ENCODE measurements at regions not wholly inside any gene's neighbourhood (a gene's known extent, or its start where the extent isn't known, plus 50 kb on each side); places are given as distances from the start of the nearest gene placed in this dataset.
"Not testable (repeated sequence)": the region's sequence is repeated elsewhere in the genome, so short reads cannot be mapped to it uniquely, and the experiment has no call there.

DNA sequence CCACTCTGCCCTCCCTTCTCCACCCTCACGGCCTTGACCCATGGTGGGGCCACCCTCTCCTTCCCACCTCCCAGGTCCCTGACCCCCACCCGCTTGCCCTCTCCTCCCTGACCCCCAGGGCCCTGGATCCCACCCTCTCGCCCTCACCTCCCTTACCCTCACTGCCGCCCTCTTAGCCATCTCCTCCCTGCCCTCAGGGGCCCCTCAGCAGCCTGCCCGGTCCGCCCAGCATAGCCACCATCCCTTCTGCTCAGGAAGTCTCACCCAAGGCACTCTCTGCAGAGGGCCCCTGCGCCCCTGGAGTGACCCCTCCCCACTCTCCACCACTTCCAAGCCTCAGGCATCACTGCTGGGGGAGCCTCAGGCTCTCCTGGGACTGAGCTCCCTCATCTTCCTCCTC lies 66.3 kb downstream of the MRPL36 start:
- peaks cover 97% of the 10 kb centered on the region for H3K27me3 ChIP-seq (ENCODE audit: insufficient read depth, low read depth)
- TF ChIP-seq, protein P1, sequence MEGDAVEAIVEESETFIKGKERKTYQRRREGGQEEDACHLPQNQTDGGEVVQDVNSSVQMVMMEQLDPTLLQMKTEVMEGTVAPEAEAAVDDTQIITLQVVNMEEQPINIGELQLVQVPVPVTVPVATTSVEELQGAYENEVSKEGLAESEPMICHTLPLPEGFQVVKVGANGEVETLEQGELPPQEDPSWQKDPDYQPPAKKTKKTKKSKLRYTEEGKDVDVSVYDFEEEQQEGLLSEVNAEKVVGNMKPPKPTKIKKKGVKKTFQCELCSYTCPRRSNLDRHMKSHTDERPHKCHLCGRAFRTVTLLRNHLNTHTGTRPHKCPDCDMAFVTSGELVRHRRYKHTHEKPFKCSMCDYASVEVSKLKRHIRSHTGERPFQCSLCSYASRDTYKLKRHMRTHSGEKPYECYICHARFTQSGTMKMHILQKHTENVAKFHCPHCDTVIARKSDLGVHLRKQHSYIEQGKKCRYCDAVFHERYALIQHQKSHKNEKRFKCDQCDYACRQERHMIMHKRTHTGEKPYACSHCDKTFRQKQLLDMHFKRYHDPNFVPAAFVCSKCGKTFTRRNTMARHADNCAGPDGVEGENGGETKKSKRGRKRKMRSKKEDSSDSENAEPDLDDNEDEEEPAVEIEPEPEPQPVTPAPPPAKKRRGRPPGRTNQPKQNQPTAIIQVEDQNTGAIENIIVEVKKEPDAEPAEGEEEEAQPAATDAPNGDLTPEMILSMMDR (conservative IDR thresholded peaks at IDR 0.05): no peak
- no peak for TF ChIP-seq EZH2 (IDR thresholded peaks at IDR 0.05; ENCODE audit: low read depth)

DNA sequence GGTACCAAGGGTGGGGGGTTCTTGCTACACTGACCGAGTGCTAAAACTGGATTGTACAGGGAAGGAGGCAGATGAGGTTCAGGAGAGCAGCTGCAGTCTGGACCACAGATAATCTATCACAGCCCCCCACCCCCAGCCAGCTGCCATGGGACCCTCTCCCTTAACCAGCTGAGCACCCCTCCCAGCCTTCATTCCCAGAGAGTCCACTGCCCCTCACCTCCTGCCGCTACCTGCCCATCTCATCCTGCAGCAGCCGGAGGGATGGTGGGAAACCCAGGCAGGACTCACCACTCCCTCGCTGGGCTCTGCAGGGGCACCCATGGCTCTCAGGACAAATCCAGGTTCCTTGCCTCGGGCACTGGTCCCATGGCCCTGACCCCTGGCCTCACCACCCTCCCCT lies 66.7 kb downstream of the MRPL36 start:
- CTCF ChIA-PET: no interaction called here
- intact Hi-C loops (cut with micrococcal nuclease; ENCODE audit: unreplicated experiment): no loop called here

More for the DNA sequence above, 66.3 kb downstream of the MRPL36 start:
- intact Hi-C loops (cut with micrococcal nuclease; ENCODE audit: unreplicated experiment): no loop called here
- Histone ChIP-seq H2AFZ (no peak overlapping the region), H3K4me3 (no peak overlapping the region), H3K27ac (no peak overlapping the region), H3K79me2 (ENCODE audit: low read depth) (no peaks in the 10 kb centered on the region), H3K4me1 (replicated peaks; ENCODE audit: insufficient read depth) (no peaks in the 10 kb centered on the region), H3K9me2 (ENCODE audit: insufficient read depth) (no peaks in the 10 kb centered on the region), H3K36me3 (ENCODE audit: low read depth) (no peaks in the 10 kb centered on the region), H3K9me3 (ENCODE audit: insufficient read depth, low read depth) (no peaks in the 10 kb centered on the region), H3K4me2 (no peak overlapping the region), H4K20me1 (ENCODE audit: insufficient read depth) (no peaks in the 10 kb centered on the region), H3F3A (ENCODE audit: insufficient read depth, low read depth) (no peaks in the 10 kb centered on the region)
- POLR2A ChIA-PET (ENCODE audit: unreplicated experiment): no interaction called here
- CTCF ChIA-PET: no interaction called here
- DNase-seq: no peak
- BruUV-seq (replicated peaks): no TSS peak

DNA sequence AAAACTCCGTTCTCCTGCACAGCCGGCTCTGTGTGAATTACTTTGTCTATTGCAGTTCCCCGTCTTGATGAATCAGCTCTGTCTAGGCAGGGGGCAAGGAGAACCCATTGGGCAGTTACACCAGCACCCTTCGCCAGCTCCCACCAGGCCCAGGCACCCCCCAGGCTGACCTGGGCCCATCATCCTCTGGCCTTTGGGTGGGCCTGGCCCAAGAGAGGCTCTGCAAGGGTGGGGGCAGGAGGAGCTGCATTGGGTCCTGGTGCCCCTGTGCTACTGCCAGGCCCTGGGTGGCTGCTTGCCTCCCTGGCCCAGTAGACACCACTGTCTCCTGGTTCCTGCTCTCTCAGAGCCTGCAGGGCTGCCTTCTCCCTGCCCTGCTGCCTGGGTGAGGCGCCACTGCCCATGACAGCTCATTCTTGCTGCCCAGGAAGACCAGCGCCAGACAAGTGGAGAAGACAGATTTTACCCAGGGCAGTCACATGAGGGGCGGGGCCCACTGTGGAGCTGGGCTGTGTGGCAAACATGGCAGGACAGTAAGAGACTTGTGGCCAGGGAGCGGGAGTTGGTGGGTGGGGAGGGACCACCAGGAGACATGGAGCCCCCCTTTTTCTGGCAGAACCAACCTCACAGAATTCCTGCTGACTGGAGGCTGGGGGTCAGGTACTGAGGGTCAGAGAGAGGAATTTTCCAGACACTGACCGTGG lies 67.2 kb downstream of the MRPL36 start:
- no TSS peak for BruUV-seq (replicated peaks)

More for the DNA sequence above, 66.7 kb downstream of the MRPL36 start:
- Histone ChIP-seq H3F3A (ENCODE audit: insufficient read depth, low read depth) (no peaks in the 10 kb centered on the region), H4K20me1 (ENCODE audit: insufficient read depth) (no peaks in the 10 kb centered on the region), H2AFZ (no peak overlapping the region), H3K4me1 (replicated peaks; ENCODE audit: insufficient read depth) (no peaks in the 10 kb centered on the region), H3K4me2 (no peak overlapping the region), H3K27ac (no peak overlapping the region), H3K36me3 (ENCODE audit: low read depth) (no peaks in the 10 kb centered on the region), H3K9me3 (ENCODE audit: insufficient read depth, low read depth) (no peaks in the 10 kb centered on the region), H3K79me2 (ENCODE audit: low read depth) (no peaks in the 10 kb centered on the region), H3K9me2 (ENCODE audit: insufficient read depth) (no peaks in the 10 kb centered on the region), H3K27me3 (ENCODE audit: insufficient read depth, low read depth) (peaks cover 97% of the 10 kb centered on the region), H3K4me3 (no peak overlapping the region)
- no TSS peak for BruUV-seq (replicated peaks)
- DNase-seq: peak in 1 of 2 experiments; percentile 0
- TF ChIP-seq, protein P1 (conservative IDR thresholded peaks at IDR 0.05): no peak
- TF ChIP-seq EZH2 (IDR thresholded peaks at IDR 0.05; ENCODE audit: low read depth): no peak
- POLR2A ChIA-PET (ENCODE audit: unreplicated experiment): no interaction called here

DNA sequence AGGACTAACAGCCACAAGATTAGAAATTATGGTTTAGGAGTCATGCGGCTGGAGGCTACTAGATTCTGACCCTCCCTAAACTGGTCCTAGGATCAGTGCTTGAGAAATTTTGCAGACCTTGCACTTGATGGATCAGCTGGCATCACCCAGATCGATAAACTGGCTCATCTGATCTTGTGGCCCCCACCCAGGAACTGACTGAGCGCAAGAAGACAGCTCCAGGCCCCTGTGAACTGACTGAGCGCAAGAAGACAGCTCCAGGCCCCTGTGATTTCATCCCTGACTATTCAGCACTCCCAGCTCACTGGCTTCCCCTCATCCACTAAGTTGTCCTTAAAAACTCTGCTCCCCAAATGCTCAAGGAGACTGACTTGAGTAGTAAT lies 67.8 kb downstream of the MRPL36 start:
- H3F3A ChIP-seq (ENCODE audit: insufficient read depth, low read depth); H3K4me2 ChIP-seq; H3K79me2 ChIP-seq (ENCODE audit: low read depth); CTCF ChIA-PET; H3K4me3 ChIP-seq; H3K27ac ChIP-seq; H3K4me1 ChIP-seq (replicated peaks; ENCODE audit: insufficient read depth); H4K20me1 ChIP-seq (ENCODE audit: insufficient read depth); H3K9me3 ChIP-seq (ENCODE audit: insufficient read depth, low read depth); H3K9me2 ChIP-seq (ENCODE audit: insufficient read depth); H2AFZ ChIP-seq; BruUV-seq (replicated peaks); POLR2A ChIA-PET (ENCODE audit: unreplicated experiment); DNase-seq; H3K36me3 ChIP-seq (ENCODE audit: low read depth); intact Hi-C loops (cut with micrococcal nuclease; ENCODE audit: unreplicated experiment): not testable (repeated sequence)
- peaks cover 99% of the 10 kb centered on the region for H3K27me3 ChIP-seq (ENCODE audit: insufficient read depth, low read depth)

More for the DNA sequence above, 67.2 kb downstream of the MRPL36 start:
- TF ChIP-seq, protein P1 (conservative IDR thresholded peaks at IDR 0.05): no peak
- no peak for TF ChIP-seq EZH2 (IDR thresholded peaks at IDR 0.05; ENCODE audit: low read depth)
- H4K20me1 ChIP-seq (ENCODE audit: insufficient read depth): no peaks in the 10 kb centered on the region
- no peaks in the 10 kb centered on the region for H3K36me3 ChIP-seq (ENCODE audit: low read depth)
- H3F3A ChIP-seq (ENCODE audit: insufficient read depth, low read depth): no peaks in the 10 kb centered on the region
- POLR2A ChIA-PET (ENCODE audit: unreplicated experiment): no interaction called here
- CTCF ChIA-PET: no interaction called here
- H3K9me2 ChIP-seq (ENCODE audit: insufficient read depth): no peaks in the 10 kb centered on the region
- H3K4me1 ChIP-seq (replicated peaks; ENCODE audit: insufficient read depth): no peaks in the 10 kb centered on the region
- H3K9me3 ChIP-seq (ENCODE audit: insufficient read depth, low read depth): no peaks in the 10 kb centered on the region
- peaks cover 99% of the 10 kb centered on the region for H3K27me3 ChIP-seq (ENCODE audit: insufficient read depth, low read depth)
- no peak overlapping the region for H3K27ac ChIP-seq
- H3K79me2 ChIP-seq (ENCODE audit: low read depth): no peaks in the 10 kb centered on the region
- intact Hi-C loops (cut with micrococcal nuclease; ENCODE audit: unreplicated experiment): no loop called here
- no peak overlapping the region for H2AFZ ChIP-seq
- H3K4me2 ChIP-seq: no peak overlapping the region
- DNase-seq: peak in 1 of 2 experiments; percentile 12
- no peak overlapping the region for H3K4me3 ChIP-seq

All from PC-9 (cell line).